ENCODE measurements at regions not wholly inside any gene's neighbourhood (a gene's known extent, or its start where the extent isn't known, plus 50 kb on each side); places are given as distances from the start of the nearest gene placed in this dataset.
"Not testable (repeated sequence)": the region's sequence is repeated elsewhere in the genome, so short reads cannot be mapped to it uniquely, and the experiment has no call there.

GRCh38 chr6:14301477-14301876 is 183.9 kb downstream of the CD83 start:
- DNase-seq (ENCODE audit: low read depth); H3K27ac Mint-ChIP-seq (ENCODE audit: unreplicated experiment); H3K4me3 ChIP-seq (ENCODE audit: insufficient read depth, low read depth, low read length); H3K4me1 Mint-ChIP-seq (ENCODE audit: low read depth, unreplicated experiment); H3K4me3 Mint-ChIP-seq (ENCODE audit: unreplicated experiment); H3K79me2 ChIP-seq (ENCODE audit: insufficient read depth, low read length); H3K9ac ChIP-seq (ENCODE audit: low read length); H4K20me1 ChIP-seq (ENCODE audit: insufficient read depth, low read length); H3K9me3 Mint-ChIP-seq (ENCODE audit: unreplicated experiment); H3K4me2 ChIP-seq (ENCODE audit: low read length); H3K36me3 Mint-ChIP-seq (ENCODE audit: low read depth, unreplicated experiment); H3K27ac ChIP-seq (ENCODE audit: low read depth, low read length); H3K27me3 ChIP-seq (ENCODE audit: insufficient read depth, low read length); H3K4me1 ChIP-seq (ENCODE audit: insufficient read depth, low read length); H2AFZ ChIP-seq (ENCODE audit: low read depth, low read length); H3K36me3 ChIP-seq (ENCODE audit: insufficient read depth, low read length); FAIRE-seq; H3K9me3 ChIP-seq (ENCODE audit: insufficient read depth, low read depth, low read length): not testable (repeated sequence)
- peaks cover 12% of the 10 kb centered on the region for H3K27me3 Mint-ChIP-seq (ENCODE audit: low read depth, unreplicated experiment)

- FAIRE-seq (no peak), DNase-seq (ENCODE audit: low read depth) (no peak)
- no peak overlapping the region for H2AFZ ChIP-seq (ENCODE audit: low read depth, low read length)
- no peaks in the 10 kb centered on the region for H3K27me3 ChIP-seq (ENCODE audit: insufficient read depth, low read length)
- TF ChIP-seq CTCF (IDR thresholded peaks at IDR 0.05; ENCODE audit: insufficient read depth, low read depth, low read length) = no peak
- no peak for TF ChIP-seq EZH2 (IDR thresholded peaks at IDR 0.05; ENCODE audit: insufficient read depth, low read length)
- no peak overlapping the region for H3K4me2 ChIP-seq (ENCODE audit: low read length)
- H3K4me3 ChIP-seq (ENCODE audit: insufficient read depth, low read depth, low read length) = no peak overlapping the region
- no peaks in the 10 kb centered on the region for H3K9me3 ChIP-seq (ENCODE audit: insufficient read depth, low read depth, low read length)
- H4K20me1 ChIP-seq (ENCODE audit: insufficient read depth, low read length) = no peaks in the 10 kb centered on the region
- Mint-ChIP-seq H3K9me3 (ENCODE audit: unreplicated experiment) (peaks cover 4% of the 10 kb centered on the region), H3K36me3 (ENCODE audit: low read depth, unreplicated experiment) (no peaks in the 10 kb centered on the region), H3K27me3 (ENCODE audit: low read depth, unreplicated experiment) (peaks cover 8% of the 10 kb centered on the region), H3K4me3 (ENCODE audit: unreplicated experiment) (no peak overlapping the region), H3K4me1 (ENCODE audit: low read depth, unreplicated experiment) (no peaks in the 10 kb centered on the region), H3K27ac (ENCODE audit: unreplicated experiment) (no peak overlapping the region)
- no peaks in the 10 kb centered on the region for H3K4me1 ChIP-seq (ENCODE audit: insufficient read depth, low read length)
- H3K9ac ChIP-seq (ENCODE audit: low read length) = no peak overlapping the region
- no peaks in the 10 kb centered on the region for H3K79me2 ChIP-seq (ENCODE audit: insufficient read depth, low read length)
- no peaks in the 10 kb centered on the region for H3K36me3 ChIP-seq (ENCODE audit: insufficient read depth, low read length)
- no peak overlapping the region for H3K27ac ChIP-seq (ENCODE audit: low read depth, low read length)
Observed at GRCh38 chr6:14305131-14305530, 187.6 kb downstream of the CD83 start.

- Mint-ChIP-seq H3K27me3 (ENCODE audit: low read depth, unreplicated experiment) (peaks cover 8% of the 10 kb centered on the region), H3K27ac (ENCODE audit: unreplicated experiment) (no peak overlapping the region), H3K36me3 (ENCODE audit: low read depth, unreplicated experiment) (no peaks in the 10 kb centered on the region), H3K9me3 (ENCODE audit: unreplicated experiment) (peaks cover 5% of the 10 kb centered on the region), H3K4me3 (ENCODE audit: unreplicated experiment) (no peak overlapping the region), H3K4me1 (ENCODE audit: low read depth, unreplicated experiment) (no peaks in the 10 kb centered on the region)
- no peak for DNase-seq (ENCODE audit: low read depth)
- no peak for FAIRE-seq
- Histone ChIP-seq H4K20me1 (ENCODE audit: insufficient read depth, low read length) (no peaks in the 10 kb centered on the region), H3K9me3 (ENCODE audit: insufficient read depth, low read depth, low read length) (no peaks in the 10 kb centered on the region), H3K4me3 (ENCODE audit: insufficient read depth, low read depth, low read length) (no peak overlapping the region), H3K79me2 (ENCODE audit: insufficient read depth, low read length) (no peaks in the 10 kb centered on the region), H3K27ac (ENCODE audit: low read depth, low read length) (no peak overlapping the region), H3K36me3 (ENCODE audit: insufficient read depth, low read length) (no peaks in the 10 kb centered on the region), H3K27me3 (ENCODE audit: insufficient read depth, low read length) (no peaks in the 10 kb centered on the region), H3K4me1 (ENCODE audit: insufficient read depth, low read length) (no peaks in the 10 kb centered on the region), H2AFZ (ENCODE audit: low read depth, low read length) (no peak overlapping the region), H3K4me2 (ENCODE audit: low read length) (no peak overlapping the region), H3K9ac (ENCODE audit: low read length) (no peak overlapping the region)
- no peak for TF ChIP-seq CTCF (IDR thresholded peaks at IDR 0.05; ENCODE audit: insufficient read depth, low read depth, low read length)
- no peak for TF ChIP-seq EZH2 (IDR thresholded peaks at IDR 0.05; ENCODE audit: insufficient read depth, low read length)
Observed at GRCh38 chr6:14305624-14306023, 188.1 kb downstream of the CD83 start.
